Karpas-422 (cell line): ENCODE measurements at regions not wholly inside any gene's neighbourhood (a gene's known extent, or its start where the extent isn't known, plus 50 kb on each side); places are given as distances from the start of the nearest gene placed in this dataset.

Experiments
- DNase-seq: peaks from one replicate; pipeline ENCODE4 v3.0.0-alpha.2; 2015
- H2AFZ ChIP-seq: fragments of 200-600 bp; sonication (generic); 2 replicates; pipeline ENCODE4 v1.6.1; 2014; ENCODE audit warnings: antibody characterized with exemption, low read length, mixed read lengths
- H3K27ac ChIP-seq: fragments of 200-600 bp; sonication (generic); 2 replicates; pipeline ENCODE4 v1.5.1; 2014; ENCODE audit warnings: mild to moderate bottlenecking, low read length, moderate library complexity
- H3K27me3 ChIP-seq: fragments of 200-600 bp; sonication (generic); 2 replicates; pipeline ENCODE4 v1.6.1; 2014; ENCODE audit warnings: low read length, mixed read lengths
- H3K36me3 ChIP-seq: fragments of 200-600 bp; sonication (generic); 2 replicates; pipeline ENCODE4 v1.6.1; 2014; ENCODE audit warnings: low read length, mixed read lengths; ENCODE audit not compliant: insufficient read depth
- H3K4me1 ChIP-seq: fragments of 200-600 bp; sonication (generic); 2 replicates; pipeline ENCODE4 v1.6.1; 2014; ENCODE audit warnings: mild to moderate bottlenecking, low read length, mixed read lengths
- H3K4me2 ChIP-seq: fragments of 200-600 bp; sonication (generic); 2 replicates; pipeline ENCODE4 v1.6.1; 2014; ENCODE audit warnings: low read length, low read depth, mild to moderate bottlenecking; ENCODE audit not compliant: poor library complexity, severe bottlenecking
- H3K4me3 ChIP-seq: fragments of 200-600 bp; sonication (generic); 2 replicates; pipeline ENCODE4 v1.5.1; 2014; ENCODE audit warnings: mild to moderate bottlenecking, antibody characterized with exemption, low read length, mixed read lengths
- H3K79me2 ChIP-seq: fragments of 200-600 bp; sonication (generic); 2 replicates; pipeline ENCODE4 v1.6.1; 2014; ENCODE audit warnings: mild to moderate bottlenecking, low read length, mixed read lengths
- H3K9ac ChIP-seq: fragments of 200-600 bp; sonication (generic); 2 replicates; pipeline ENCODE4 v1.6.0; 2014; ENCODE audit warnings: low read length
- H3K9me2 ChIP-seq: fragments of 200-600 bp; sonication (generic), shearing (Covaris generic); replicated peaks from 2 replicates; pipeline ENCODE4 v1.6.0; 2014; ENCODE audit warnings: mild to moderate bottlenecking, low read length, moderate library complexity; ENCODE audit not compliant: insufficient read depth
- H3K9me3 ChIP-seq: fragments of 300-700, 200-600 bp; sonication (generic); 2 replicates; pipeline ENCODE4 v1.6.1; 2014; ENCODE audit warnings: low read length, mixed read lengths
- H4K20me1 ChIP-seq: fragments of 200-600 bp; sonication (generic); 2 replicates; pipeline ENCODE4 v1.6.1; 2014; ENCODE audit warnings: mild to moderate bottlenecking, antibody characterized with exemption, low read length, low read depth; ENCODE audit not compliant: insufficient read depth

DNA sequence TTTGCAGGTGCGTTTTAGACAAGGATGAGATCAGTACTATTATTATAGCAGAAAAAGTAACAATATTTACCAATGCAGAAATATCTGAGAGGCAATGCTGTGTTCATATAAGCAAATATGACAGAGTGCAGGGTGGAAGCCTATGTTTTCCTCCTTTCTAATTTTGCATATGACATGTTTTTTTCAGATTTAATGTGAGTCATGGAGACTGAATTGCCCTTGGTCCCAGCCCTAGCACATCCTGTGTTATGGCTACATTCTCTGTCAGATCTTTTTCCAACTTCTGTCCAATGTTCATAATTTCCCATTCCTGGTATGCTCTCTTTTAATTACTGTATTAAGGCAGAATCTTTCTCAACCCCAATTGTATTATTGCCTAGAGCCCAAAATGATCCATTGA is 165.6 kb downstream of the SLC7A11 start:
- H4K20me1 ChIP-seq = no peaks in the 10 kb centered on the region
- H3K9me2 ChIP-seq = no peaks in the 10 kb centered on the region
- H3K27me3 ChIP-seq = no peaks in the 10 kb centered on the region
- H3K27ac ChIP-seq = no peak overlapping the region
- no peaks in the 10 kb centered on the region for H3K9me3 ChIP-seq
- DNase-seq = no peak
- no peak overlapping the region for H3K9ac ChIP-seq
- H3K4me2 ChIP-seq = no peak overlapping the region
- no peaks in the 10 kb centered on the region for H3K79me2 ChIP-seq
- no peaks in the 10 kb centered on the region for H3K4me1 ChIP-seq
- no peaks in the 10 kb centered on the region for H3K36me3 ChIP-seq
- H2AFZ ChIP-seq = no peak overlapping the region
- no peak overlapping the region for H3K4me3 ChIP-seq

- DNase-seq = no peak
- Histone ChIP-seq H3K4me2 (no peak overlapping the region), H3K9me2 (no peaks in the 10 kb centered on the region), H3K4me1 (no peaks in the 10 kb centered on the region), H3K4me3 (no peak overlapping the region), H3K36me3 (no peaks in the 10 kb centered on the region), H3K9me3 (peaks cover 3% of the 10 kb centered on the region; the same call in 1 of the 2 replicates), H3K9ac (no peak overlapping the region), H3K79me2 (no peaks in the 10 kb centered on the region), H4K20me1 (no peaks in the 10 kb centered on the region), H3K27ac (no peak overlapping the region), H2AFZ (no peak overlapping the region), H3K27me3 (no peaks in the 10 kb centered on the region)
These were observed 171.3 kb downstream of the SLC7A11 start for GRCh38 chr4:138070816-138071215.

- no peaks in the 10 kb centered on the region for H3K27me3 ChIP-seq
- no peaks in the 10 kb centered on the region for H3K9me2 ChIP-seq
- no peaks in the 10 kb centered on the region for H3K4me1 ChIP-seq
- no peak overlapping the region for H3K4me2 ChIP-seq
- no peak overlapping the region for H3K9ac ChIP-seq
- H3K79me2 ChIP-seq = no peaks in the 10 kb centered on the region
- no peak for DNase-seq
- H3K4me3 ChIP-seq = no peak overlapping the region
- no peaks in the 10 kb centered on the region for H4K20me1 ChIP-seq
- H3K36me3 ChIP-seq = no peaks in the 10 kb centered on the region
- H3K9me3 ChIP-seq = peaks cover 3% of the 10 kb centered on the region; the same call in 1 of the 2 replicates
- H2AFZ ChIP-seq = no peak overlapping the region
- no peak overlapping the region for H3K27ac ChIP-seq
These were observed 178.6 kb downstream of the SLC7A11 start for GRCh38 chr4:138063581-138063980.

GRCh38 chr4:138062929-138063328 is 179.2 kb downstream of the SLC7A11 start:
- Histone ChIP-seq H3K27me3 (no peaks in the 10 kb centered on the region), H3K9ac (no peak overlapping the region), H3K27ac (no peak overlapping the region), H3K36me3 (no peaks in the 10 kb centered on the region), H3K9me3 (peaks cover 3% of the 10 kb centered on the region; the same call in 1 of the 2 replicates), H2AFZ (no peak overlapping the region), H4K20me1 (no peaks in the 10 kb centered on the region), H3K4me3 (no peak overlapping the region), H3K9me2 (no peaks in the 10 kb centered on the region), H3K4me1 (no peaks in the 10 kb centered on the region), H3K4me2 (no peak overlapping the region), H3K79me2 (no peaks in the 10 kb centered on the region)
- no peak for DNase-seq

DNA sequence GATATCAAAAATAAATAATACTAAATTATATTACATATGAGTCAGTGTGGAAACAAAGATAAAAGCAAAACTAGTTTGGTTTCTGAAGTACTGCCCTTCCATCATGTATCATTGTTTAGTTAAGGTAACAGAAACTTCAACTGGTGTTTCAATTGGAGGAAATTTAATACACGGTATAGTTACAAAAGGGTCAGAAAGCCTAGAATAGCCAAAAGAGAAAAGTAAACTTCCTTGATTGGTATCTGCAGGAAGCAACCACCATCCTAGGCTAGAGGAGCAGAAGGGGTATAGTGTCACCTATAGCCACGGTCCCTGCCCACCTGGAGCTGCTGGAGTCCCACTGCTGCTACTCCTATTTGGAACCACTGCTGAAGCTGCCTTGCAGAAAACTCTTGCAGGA is 185.6 kb downstream of the SLC7A11 start:
- no peaks in the 10 kb centered on the region for H4K20me1 ChIP-seq
- no peak overlapping the region for H3K4me2 ChIP-seq
- no peaks in the 10 kb centered on the region for H3K9me3 ChIP-seq
- no peak for DNase-seq
- no peak overlapping the region for H2AFZ ChIP-seq
- no peaks in the 10 kb centered on the region for H3K36me3 ChIP-seq
- H3K9ac ChIP-seq = no peak overlapping the region
- H3K79me2 ChIP-seq = no peaks in the 10 kb centered on the region
- H3K4me1 ChIP-seq = no peaks in the 10 kb centered on the region
- no peak overlapping the region for H3K27ac ChIP-seq
- no peaks in the 10 kb centered on the region for H3K27me3 ChIP-seq
- no peak overlapping the region for H3K4me3 ChIP-seq
- no peaks in the 10 kb centered on the region for H3K9me2 ChIP-seq

DNA sequence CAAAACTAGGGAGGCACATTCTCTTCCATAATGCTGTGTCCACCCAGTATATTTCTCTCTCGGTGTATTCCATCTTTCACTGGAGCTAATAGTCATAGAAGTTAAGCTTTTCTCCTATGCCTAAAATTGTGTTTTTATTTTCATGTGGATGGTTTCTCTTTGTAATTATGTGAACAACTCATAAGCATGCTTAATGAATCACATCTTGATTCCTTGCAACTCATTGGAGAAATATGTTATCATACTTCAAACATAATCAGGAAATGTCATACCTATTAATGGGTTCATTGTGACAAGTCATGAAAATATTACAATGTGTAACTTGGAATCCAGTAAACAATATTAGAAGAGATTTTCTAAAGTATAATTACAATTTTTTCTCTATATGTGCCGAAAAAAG is 186.3 kb downstream of the SLC7A11 start:
- Histone ChIP-seq H3K4me3 (no peak overlapping the region), H3K79me2 (no peaks in the 10 kb centered on the region), H3K9me3 (no peaks in the 10 kb centered on the region), H3K27me3 (no peaks in the 10 kb centered on the region), H3K4me2 (no peak overlapping the region), H3K9me2 (no peaks in the 10 kb centered on the region), H4K20me1 (no peaks in the 10 kb centered on the region), H3K4me1 (no peaks in the 10 kb centered on the region), H3K27ac (no peak overlapping the region), H2AFZ (no peak overlapping the region), H3K9ac (no peak overlapping the region), H3K36me3 (no peaks in the 10 kb centered on the region)
- DNase-seq = no peak

DNA sequence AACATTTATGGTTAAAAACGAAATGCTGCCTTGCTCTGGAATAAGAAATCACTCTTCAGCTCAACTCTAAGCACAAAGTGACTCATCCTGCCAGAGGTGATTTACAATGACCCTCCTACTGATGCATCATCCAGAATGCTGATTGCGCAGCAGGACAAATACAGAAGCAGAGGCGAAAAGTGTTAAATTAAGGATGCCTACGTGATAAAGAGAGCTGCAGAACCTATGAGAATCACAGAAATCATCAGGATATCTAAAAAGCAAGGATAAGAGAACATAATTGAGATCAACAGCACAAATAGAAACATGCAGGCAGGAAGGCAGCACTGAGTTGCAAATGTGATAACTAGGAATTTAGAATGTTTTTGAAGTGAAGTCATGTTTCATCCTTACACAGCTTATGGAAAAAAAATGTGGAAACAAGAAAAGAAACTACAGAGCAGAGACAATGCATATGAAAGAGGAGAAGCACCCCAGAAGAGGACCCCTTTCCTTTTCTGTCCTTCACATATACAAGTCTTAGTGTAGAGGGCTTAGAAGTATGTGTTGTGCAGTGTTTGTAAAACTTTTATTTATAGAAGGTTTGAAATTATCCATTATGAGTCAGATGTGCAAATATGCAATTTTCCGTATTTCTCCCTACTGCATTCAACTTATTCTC is 188.4 kb downstream of the SLC7A11 start:
- Histone ChIP-seq H3K79me2 (no peaks in the 10 kb centered on the region), H3K4me1 (peaks cover 3% of the 10 kb centered on the region; the same call in 1 of the 2 replicates), H3K27me3 (no peaks in the 10 kb centered on the region), H4K20me1 (no peaks in the 10 kb centered on the region), H2AFZ (no peak overlapping the region), H3K9ac (no peak overlapping the region), H3K9me2 (no peaks in the 10 kb centered on the region), H3K9me3 (no peaks in the 10 kb centered on the region), H3K4me2 (no peak overlapping the region), H3K36me3 (no peaks in the 10 kb centered on the region), H3K27ac (no peak overlapping the region), H3K4me3 (no peak overlapping the region)
- no peak for DNase-seq

DNA sequence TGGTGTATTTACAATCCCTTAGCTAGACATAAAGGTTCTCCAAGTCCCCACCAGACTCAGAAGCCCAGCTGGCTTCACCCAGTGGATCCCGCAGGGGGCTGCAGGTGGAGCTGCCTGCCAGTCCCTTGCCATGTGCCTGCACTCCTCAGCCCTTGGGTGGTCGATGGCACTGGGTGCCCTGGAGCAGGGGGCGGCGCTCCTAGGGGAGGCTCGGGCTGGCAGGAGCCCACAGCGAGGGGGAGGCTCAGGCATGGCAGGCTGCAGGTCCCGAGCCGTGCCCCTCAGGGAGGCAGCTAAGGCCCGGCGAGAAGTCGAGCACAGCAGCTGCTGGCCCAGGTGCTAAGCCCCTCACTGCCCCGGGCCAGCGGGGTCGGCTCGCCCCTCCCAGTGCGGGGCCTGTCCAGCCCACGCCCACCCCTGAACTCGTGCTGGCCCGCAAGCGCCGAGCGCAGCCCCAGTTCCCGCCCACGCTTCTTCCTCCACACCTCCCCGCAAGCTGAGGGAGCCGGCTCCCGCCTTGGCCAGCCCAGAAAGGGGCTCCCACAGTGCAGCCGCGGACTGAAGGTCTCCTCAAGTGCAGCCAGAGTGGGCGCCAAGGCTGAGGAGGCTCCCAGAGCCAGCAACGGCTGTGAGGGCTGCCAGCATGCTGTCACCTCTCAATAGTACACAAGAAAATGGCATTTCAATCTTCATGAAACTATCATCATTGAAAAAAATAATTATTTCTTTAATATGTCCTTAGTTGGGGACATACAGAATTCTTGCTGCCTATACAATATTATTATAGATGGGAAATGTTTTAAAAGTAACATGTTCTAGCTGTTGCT is 189.1 kb downstream of the SLC7A11 start:
- Histone ChIP-seq H3K4me1 (peaks cover 3% of the 10 kb centered on the region; the same call in 1 of the 2 replicates), H4K20me1 (no peaks in the 10 kb centered on the region), H3K36me3 (no peaks in the 10 kb centered on the region), H3K4me2 (no peak overlapping the region), H3K79me2 (no peaks in the 10 kb centered on the region), H3K9ac (no peak overlapping the region), H3K27me3 (no peaks in the 10 kb centered on the region), H3K9me3 (no peaks in the 10 kb centered on the region), H3K4me3 (no peak overlapping the region), H3K27ac (no peak overlapping the region), H2AFZ (no peak overlapping the region), H3K9me2 (no peaks in the 10 kb centered on the region)
- DNase-seq = no peak
